D341Med (cell line): ENCODE measurements at regions not wholly inside any gene's neighbourhood (a gene's known extent, or its start where the extent isn't known, plus 50 kb on each side); places are given as distances from the start of the nearest gene placed in this dataset.
"Not testable (repeated sequence)": the region's sequence is repeated elsewhere in the genome, so short reads cannot be mapped to it uniquely, and the experiment has no call there.

Experiments
- DNase-seq: peaks from one replicate; pipeline ENCODE4 v3.0.0; 2012; ENCODE audit warnings: low spot score

GRCh38 chr5:23451156-23451555, 56.3 kb upstream of the PRDM9 start:
- no peak for DNase-seq

GRCh38 chr5:23450187-23450586, 57.2 kb upstream of the PRDM9 start:
- no peak for DNase-seq

GRCh38 chr5:23448627-23449026, 58.8 kb upstream of the PRDM9 start:
- DNase-seq, result no peak

- no peak for DNase-seq
These were observed 61.0 kb upstream of the PRDM9 start for GRCh38 chr5:23446424-23446823.

- DNase-seq, result no peak
These were observed 61.8 kb upstream of the PRDM9 start for GRCh38 chr5:23445573-23445972.

GRCh38 chr5:23440703-23441102, 66.7 kb upstream of the PRDM9 start:
- DNase-seq, result no peak

- DNase-seq, result no peak
These were observed 70.4 kb upstream of the PRDM9 start for GRCh38 chr5:23437011-23437410.

- DNase-seq, result no peak
These were observed 73.7 kb upstream of the PRDM9 start for GRCh38 chr5:23433534-23434315.

GRCh38 chr5:23428705-23429104, 78.7 kb upstream of the PRDM9 start:
- no peak for DNase-seq

GRCh38 chr5:23420214-23420613, 87.2 kb upstream of the PRDM9 start:
- not testable (repeated sequence) for DNase-seq

GRCh38 chr5:23419115-23419514, 88.3 kb upstream of the PRDM9 start:
- no peak for DNase-seq

GRCh38 chr5:23412515-23412914, 94.9 kb upstream of the PRDM9 start:
- DNase-seq, result no peak

- DNase-seq, result no peak
These were observed 95.4 kb upstream of the PRDM9 start for GRCh38 chr5:23411994-23412393.

GRCh38 chr5:23411200-23411599, 96.2 kb upstream of the PRDM9 start:
- DNase-seq, result no peak

- DNase-seq, result not testable (repeated sequence)
These were observed 96.6 kb upstream of the PRDM9 start for GRCh38 chr5:23410775-23411174.

GRCh38 chr5:23405316-23406068, 101.9 kb upstream of the PRDM9 start:
- DNase-seq, result no peak

- DNase-seq, result no peak
These were observed 104.8 kb upstream of the PRDM9 start for GRCh38 chr5:23402585-23402984.

GRCh38 chr5:23400951-23401350, 106.5 kb upstream of the PRDM9 start:
- DNase-seq, result no peak

- no peak for DNase-seq
These were observed 111.1 kb upstream of the PRDM9 start for GRCh38 chr5:23396346-23396745.

- DNase-seq, result no peak
These were observed 117.9 kb upstream of the PRDM9 start for GRCh38 chr5:23389291-23390101.

GRCh38 chr5:23385036-23385435, 122.4 kb upstream of the PRDM9 start:
- DNase-seq, result no peak

- no peak for DNase-seq
These were observed 135.2 kb upstream of the PRDM9 start for GRCh38 chr5:23372177-23372576.

GRCh38 chr5:23368393-23368792, 139.0 kb upstream of the PRDM9 start:
- DNase-seq, result no peak
